ENCODE measurements at regions not wholly inside any gene's neighbourhood (a gene's known extent, or its start where the extent isn't known, plus 50 kb on each side); places are given as distances from the start of the nearest gene placed in this dataset.

- intact Hi-C loops (cut with micrococcal nuclease): no loop called here
- Histone ChIP-seq H3K4me2 (replicated peaks; ENCODE audit: extremely low read depth, low read length, poor library complexity, severe bottlenecking) (no peak overlapping the region), H3K4me1 (ENCODE audit: control insufficient read depth in 1 of 2, insufficient read depth in 2 of 2, low read length in 2 of 2) (no peaks in the 10 kb centered on the region), H3K27ac (ENCODE audit: low read depth in 1 of 2, low read length in 2 of 2) (no peak overlapping the region), H3K36me3 (replicated peaks in 1 of 2; ENCODE audit: control insufficient read depth in 1 of 2, insufficient read depth in 2 of 2, low read length in 2 of 2) (no peaks in the 10 kb centered on the region), H3K79me2 (ENCODE audit: insufficient read depth, low read length) (no peaks in the 10 kb centered on the region), H3K9me3 (replicated peaks in 1 of 2; ENCODE audit: control insufficient read depth in 1 of 2, insufficient read depth in 1 of 2, low read length in 2 of 2) (no peaks in the 10 kb centered on the region), H3K27me3 (ENCODE audit: control insufficient read depth in 2 of 2, insufficient read depth in 2 of 2, low read length in 2 of 2) (no peaks in the 10 kb centered on the region), H4K20me1 (ENCODE audit: insufficient read depth, low read length) (no peaks in the 10 kb centered on the region), H2AFZ (ENCODE audit: insufficient read depth, low read depth, low read length, poor library complexity, severe bottlenecking) (no peak overlapping the region), H3K9ac (ENCODE audit: insufficient read depth, low read length, poor library complexity, severe bottlenecking) (no peak overlapping the region), H3K4me3 (replicated peaks in 1 of 3; ENCODE audit: low read depth in 2 of 3, low read length in 3 of 3) (no peak overlapping the region)
- DNase-seq: no peak
- Mint-ChIP-seq H3K36me3 (no peaks in the 10 kb centered on the region), H3K27me3 (ENCODE audit: low read depth in 3 of 3) (peaks cover 0 to 7% (median 3%) of the 10 kb centered on the region in 3 donors), H3K27ac (no peak overlapping the region), H3K4me1 (no peaks in the 10 kb centered on the region), H3K9me3 (peaks cover 0 to 2% (median 0%) of the 10 kb centered on the region in 7 donors), H3K4me3 (no peak overlapping the region)
- no peak for TF ChIP-seq CTCF (IDR thresholded peaks at IDR 0.05)
- WGBS (ENCODE audit: insufficient coverage): no CpG with 5 or more reads among the region's 1 CpG
Measured at GRCh38 chr4:149975172-149975571, 103.1 kb upstream of the DCLK2 start.

GRCh38 chr4:149980121-149980682 is 98.0 kb upstream of the DCLK2 start:
- Histone ChIP-seq H3K9me3 (replicated peaks in 1 of 2; ENCODE audit: control insufficient read depth in 1 of 2, insufficient read depth in 1 of 2, low read length in 2 of 2) (no peaks in the 10 kb centered on the region), H3K4me1 (ENCODE audit: control insufficient read depth in 1 of 2, insufficient read depth in 2 of 2, low read length in 2 of 2) (no peaks in the 10 kb centered on the region), H3K9ac (ENCODE audit: insufficient read depth, low read length, poor library complexity, severe bottlenecking) (no peak overlapping the region), H3K36me3 (replicated peaks in 1 of 2; ENCODE audit: control insufficient read depth in 1 of 2, insufficient read depth in 2 of 2, low read length in 2 of 2) (no peaks in the 10 kb centered on the region), H3K4me2 (replicated peaks; ENCODE audit: extremely low read depth, low read length, poor library complexity, severe bottlenecking) (no peak overlapping the region), H3K27me3 (ENCODE audit: control insufficient read depth in 2 of 2, insufficient read depth in 2 of 2, low read length in 2 of 2) (no peaks in the 10 kb centered on the region), H2AFZ (ENCODE audit: insufficient read depth, low read depth, low read length, poor library complexity, severe bottlenecking) (no peak overlapping the region), H4K20me1 (ENCODE audit: insufficient read depth, low read length) (no peaks in the 10 kb centered on the region), H3K4me3 (replicated peaks in 1 of 3; ENCODE audit: low read depth in 2 of 3, low read length in 3 of 3) (no peak overlapping the region), H3K79me2 (ENCODE audit: insufficient read depth, low read length) (no peaks in the 10 kb centered on the region), H3K27ac (ENCODE audit: low read depth in 1 of 2, low read length in 2 of 2) (no peak overlapping the region)
- no peak for TF ChIP-seq CTCF (IDR thresholded peaks at IDR 0.05)
- Mint-ChIP-seq H3K27ac (no peak overlapping the region), H3K4me1 (no peaks in the 10 kb centered on the region), H3K27me3 (ENCODE audit: low read depth in 3 of 3) (peaks cover 2 to 3% (median 2%) of the 10 kb centered on the region in 3 donors), H3K36me3 (no peaks in the 10 kb centered on the region), H3K4me3 (no peak overlapping the region), H3K9me3 (peaks cover 0 to 2% (median 0%) of the 10 kb centered on the region in 7 donors)
- 74% methylated on average over 5 of the region's 7 CpGs for WGBS (ENCODE audit: insufficient coverage)
- no peak for DNase-seq
- intact Hi-C loops (cut with micrococcal nuclease): loop anchor here (10.0 kb wide), 2 partner anchors 235 to 265 kb away; no protein-coding TSS in a partner anchor

Data from CD14-positive monocyte (primary cell).